Stimulated activated CD4-positive, alpha-beta T cell treated with anti-CD3 and anti-CD28 coated beads, Interleukin-15, amount 100 ng/mL, for 24 hours (primary cell): ENCODE measurements at regions not wholly inside any gene's neighbourhood (a gene's known extent, or its start where the extent isn't known, plus 50 kb on each side); places are given as distances from the start of the nearest gene placed in this dataset.
A peak's percentile ranks its signal among the peaks of the same experiment; 100 is the strongest.
"Not testable (repeated sequence)": the region's sequence is repeated elsewhere in the genome, so short reads cannot be mapped to it uniquely, and the experiment has no call there.

Source experiments
- DNase-seq: peaks from one replicate; pipeline ENCODE4 v3.0.0-alpha.2; 2020

- no peak for DNase-seq
These were observed 164.9 kb downstream of the ESM1 start for GRCh38 chr5:54820346-54821134.

DNA sequence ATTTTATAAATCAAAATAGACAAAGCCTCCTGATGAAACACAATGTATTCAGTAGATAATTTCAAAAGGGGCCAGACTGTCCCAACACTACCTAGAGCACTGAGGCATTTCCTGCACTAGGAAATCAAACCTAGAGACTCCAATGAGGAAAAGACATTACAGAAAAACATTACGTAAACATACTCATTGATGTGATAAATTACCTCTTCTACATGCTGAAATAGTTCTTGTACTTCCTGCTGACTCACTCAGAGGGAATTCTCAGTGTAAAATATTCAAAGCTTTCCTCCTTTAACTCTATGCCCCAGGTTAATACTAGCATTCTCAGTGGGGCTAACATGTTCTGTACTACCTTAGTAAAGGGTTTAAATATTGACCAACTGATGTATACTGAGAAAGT lies 178.0 kb downstream of the ESM1 start:
- no peak for DNase-seq

- DNase-seq = no peak
These were observed 180.9 kb downstream of the ESM1 start for GRCh38 chr5:54804521-54804920.

DNA sequence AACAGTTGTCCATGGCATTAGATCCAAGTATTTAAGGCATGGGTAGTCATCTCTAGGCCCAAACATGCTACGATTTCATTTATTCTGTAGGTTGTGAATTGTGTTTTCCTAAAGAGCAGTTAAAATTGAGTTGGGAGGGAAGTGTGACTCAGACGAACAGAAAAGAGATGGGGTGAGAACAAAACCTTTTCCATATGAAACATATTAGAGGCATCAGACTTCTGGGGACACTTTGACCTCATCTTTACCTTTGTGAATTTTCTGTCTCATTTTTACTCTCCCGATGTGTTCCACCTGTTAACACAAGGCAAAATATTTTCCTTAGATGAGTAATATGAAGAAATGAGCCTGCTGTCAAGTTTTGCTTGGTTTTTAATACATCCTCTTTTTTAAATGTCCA lies 181.3 kb downstream of the ESM1 start:
- DNase-seq = no peak

- no peak for DNase-seq
These were observed 181.9 kb downstream of the ESM1 start for GRCh38 chr5:54803471-54804011.

DNA sequence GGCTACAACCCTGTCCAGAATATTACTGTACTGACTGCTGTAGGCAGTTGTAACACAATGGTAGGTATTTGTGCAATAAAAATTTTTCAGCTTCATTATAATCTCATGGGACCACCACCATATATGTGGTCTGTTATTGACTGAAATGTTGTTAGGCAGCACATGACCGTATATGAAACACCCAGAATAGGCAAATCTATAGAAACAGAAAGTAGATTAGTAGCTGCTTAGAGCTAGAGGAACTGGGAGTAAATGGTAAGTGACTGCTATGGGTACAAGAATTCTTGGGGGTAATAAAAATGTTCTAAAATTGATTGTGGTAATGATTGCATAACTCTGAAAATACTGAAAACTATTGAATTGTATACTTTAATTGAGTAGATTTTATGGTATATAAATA lies 185.7 kb downstream of the ESM1 start:
- DNase-seq = no peak

- DNase-seq = no peak
These were observed 189.6 kb downstream of the ESM1 start for GRCh38 chr5:54795777-54796176.

GRCh38 chr5:54795284-54795683 lies 190.1 kb downstream of the ESM1 start:
- no peak for DNase-seq

- DNase-seq = peak; percentile 10
These were observed 191.0 kb downstream of the ESM1 start for GRCh38 chr5:54794135-54794975.

DNA sequence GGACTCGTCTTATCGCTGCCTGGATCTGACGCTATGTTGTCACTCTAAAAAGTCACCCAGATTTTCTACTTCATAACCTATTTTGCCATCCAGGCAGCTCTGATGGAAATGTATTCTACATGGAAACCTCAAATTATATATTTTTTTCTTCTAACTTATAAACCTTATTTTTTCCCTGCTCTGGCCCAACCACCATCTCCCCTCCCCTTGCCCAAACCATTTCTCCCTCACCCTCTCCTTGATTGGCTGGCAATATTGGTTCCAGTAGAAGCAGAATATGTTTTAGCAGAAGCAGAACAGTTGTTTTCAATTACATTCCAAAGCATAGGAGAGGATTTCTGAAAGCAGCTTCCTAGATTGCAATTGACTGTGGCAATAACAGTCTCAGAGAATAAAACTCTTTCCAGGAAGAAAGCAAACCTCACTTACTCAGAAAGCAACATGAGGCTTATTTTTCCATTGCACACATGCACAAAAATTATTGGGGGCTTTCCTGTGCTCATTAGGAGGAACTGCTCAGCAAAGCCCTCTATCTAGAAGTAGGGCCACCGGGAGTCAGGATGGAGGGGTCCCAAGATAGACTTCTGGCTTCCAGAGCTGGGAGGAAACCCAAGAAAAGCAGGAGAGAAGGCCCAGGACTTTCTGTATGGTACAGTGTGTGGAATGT lies 191.8 kb downstream of the ESM1 start:
- DNase-seq = no peak

DNA sequence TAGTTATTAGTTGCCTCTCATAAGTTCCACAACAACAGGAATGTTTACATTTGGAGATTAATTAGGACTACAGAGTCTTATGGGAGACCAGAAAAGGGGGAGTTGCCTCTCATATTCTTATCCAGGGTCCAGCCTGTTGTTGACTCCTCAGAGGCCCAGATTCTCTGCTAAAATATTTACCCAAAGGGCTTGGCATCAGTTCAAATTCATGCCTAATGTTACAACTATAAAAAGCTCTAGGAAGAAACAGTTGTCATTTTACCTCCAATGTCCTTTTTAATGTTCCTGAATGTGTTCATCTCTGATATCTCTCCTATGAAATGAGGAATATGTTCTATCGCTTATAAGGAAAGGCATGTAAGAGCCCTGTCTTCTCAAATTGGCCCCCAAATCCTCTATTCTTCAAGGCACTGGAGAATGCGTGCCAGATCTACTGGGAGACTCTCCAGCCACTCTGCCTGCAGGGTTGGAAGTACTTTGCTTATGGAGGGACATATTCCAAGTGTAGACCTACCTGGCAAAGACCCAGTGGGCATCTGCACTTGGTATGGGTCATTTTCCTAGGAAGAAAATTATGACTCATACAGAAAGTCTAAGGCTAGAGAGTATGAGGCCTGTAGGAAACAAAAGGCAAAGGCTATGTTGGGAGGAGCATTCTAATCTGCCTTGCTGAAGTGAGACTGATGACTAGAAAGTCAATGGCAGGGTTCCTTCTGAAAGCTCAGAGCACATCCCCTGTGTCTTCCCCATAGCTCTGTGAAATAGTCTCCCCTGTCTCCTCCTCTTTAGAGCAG lies 192.6 kb downstream of the ESM1 start:
- no peak for DNase-seq

DNA sequence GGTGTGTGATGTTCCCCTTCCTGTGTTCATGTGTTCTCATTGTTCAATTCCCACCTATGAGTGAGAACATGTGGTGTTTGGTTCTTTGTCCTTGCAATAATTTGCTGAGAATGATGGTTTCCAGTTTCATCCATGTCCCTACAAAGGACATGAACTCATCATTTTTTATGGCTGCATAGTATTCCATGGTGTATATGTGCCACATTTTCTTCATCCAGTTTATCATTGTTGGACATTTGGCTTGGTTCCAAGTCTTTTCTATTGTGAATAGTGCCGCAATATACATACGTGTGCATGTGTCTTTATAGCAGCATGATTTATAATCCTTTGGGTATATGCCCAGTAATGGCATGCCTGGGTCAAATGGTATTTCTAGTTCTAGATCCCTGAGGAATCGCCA lies 197.5 kb downstream of the ESM1 start:
- not testable (repeated sequence) for DNase-seq

- no peak for DNase-seq
These were observed 199.4 kb downstream of the ESM1 start for GRCh38 chr5:54785729-54786591.

- no peak for DNase-seq
These were observed 206.6 kb downstream of the ESM1 start for GRCh38 chr5:54778783-54779182.

GRCh38 chr5:54775645-54776044 lies 209.7 kb downstream of the ESM1 start:
- DNase-seq = no peak

GRCh38 chr5:54774281-54775170 lies 210.9 kb downstream of the ESM1 start:
- no peak for DNase-seq

DNA sequence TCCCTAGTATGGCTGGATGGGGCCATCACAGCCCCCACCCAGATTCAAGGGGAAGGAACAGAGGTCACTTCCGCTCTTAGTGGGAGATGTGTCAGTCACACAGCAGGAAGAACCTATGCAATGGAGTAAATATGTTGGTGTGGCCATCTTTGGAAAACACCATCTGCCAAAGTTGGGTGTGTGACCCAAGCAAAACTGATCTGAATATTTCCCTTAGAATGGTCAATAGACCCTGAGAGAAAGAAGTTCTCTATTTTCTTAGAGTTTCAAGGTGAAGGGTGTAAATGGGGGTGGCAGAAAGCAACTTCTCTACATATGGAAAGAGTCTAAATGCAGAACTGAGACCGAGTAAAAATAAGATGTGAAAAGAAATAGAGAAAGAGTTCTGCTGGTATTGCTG lies 212.7 kb downstream of the ESM1 start:
- no peak for DNase-seq

GRCh38 chr5:54772231-54772630 lies 213.2 kb downstream of the ESM1 start:
- no peak for DNase-seq

GRCh38 chr5:54769746-54770145 lies 215.6 kb downstream of the ESM1 start:
- no peak for DNase-seq

GRCh38 chr5:54769072-54769471 lies 216.3 kb downstream of the ESM1 start:
- DNase-seq = no peak
